Left lobe of liver (tissue), 2 donors: ENCODE measurements at regions not wholly inside any gene's neighbourhood (a gene's known extent, or its start where the extent isn't known, plus 50 kb on each side); places are given as distances from the start of the nearest gene placed in this dataset.

Experiments
- ATAC-seq: fragments of 200-7000 bp; cut with Tn5 transposase; one replicate; pipeline ENCODE4 v1.9.1; 2020; ENCODE audit warnings: mild to moderate bottlenecking, moderate library complexity
- DNase-seq: peaks from one replicate; pipeline ENCODE4 v3.0.0-alpha.2; 2020; ENCODE audit warnings: low spot score
- donor health status: DM: no; HTN: no; CAD: no; lungs with moderate emphysema.
- donor health status: DM: no; HTN: yes; CAD: no.

DNA sequence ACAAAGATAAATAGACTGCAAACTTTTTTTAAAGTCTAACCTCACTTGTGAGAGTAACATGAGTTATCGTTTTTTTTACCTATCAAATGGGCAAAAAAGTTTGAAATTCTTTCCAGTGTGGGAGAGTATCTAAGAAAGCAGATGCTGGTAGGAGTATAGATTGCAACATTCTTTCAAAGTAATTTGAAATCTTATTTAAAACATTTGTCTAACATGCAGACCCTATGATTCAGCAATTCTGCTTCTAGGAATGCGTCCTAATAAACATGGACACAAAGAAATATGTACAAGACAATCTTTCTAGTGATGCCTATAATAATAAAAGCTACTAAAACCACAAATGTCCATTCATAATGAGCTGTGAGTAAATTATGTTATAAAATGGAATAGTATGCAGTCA, 110.4 kb upstream of the TMCC3 start:
- ATAC-seq, result no peak

DNA sequence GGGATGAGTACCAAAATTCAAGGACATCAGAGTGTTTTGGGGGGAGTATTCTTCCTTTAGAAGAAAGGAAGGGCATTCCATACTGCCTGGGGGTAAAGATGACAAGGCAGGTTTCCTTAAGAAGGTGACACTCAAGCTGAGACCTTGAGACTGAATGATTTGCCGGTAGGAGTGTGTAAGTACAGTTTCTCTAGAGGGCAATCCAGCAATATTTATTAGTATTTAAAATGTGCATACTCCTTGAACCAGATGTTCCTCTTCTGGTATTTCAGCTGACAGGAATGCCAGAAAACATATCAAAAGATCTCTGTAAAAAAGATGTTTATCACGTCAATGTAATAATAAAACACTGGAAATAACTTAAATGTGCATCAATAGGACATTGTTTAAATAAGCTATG, 106.4 kb upstream of the TMCC3 start:
- ATAC-seq (no peak), DNase-seq (no peak)

More for the DNA sequence above, 110.4 kb upstream of the TMCC3 start:
- no peak for DNase-seq

DNA sequence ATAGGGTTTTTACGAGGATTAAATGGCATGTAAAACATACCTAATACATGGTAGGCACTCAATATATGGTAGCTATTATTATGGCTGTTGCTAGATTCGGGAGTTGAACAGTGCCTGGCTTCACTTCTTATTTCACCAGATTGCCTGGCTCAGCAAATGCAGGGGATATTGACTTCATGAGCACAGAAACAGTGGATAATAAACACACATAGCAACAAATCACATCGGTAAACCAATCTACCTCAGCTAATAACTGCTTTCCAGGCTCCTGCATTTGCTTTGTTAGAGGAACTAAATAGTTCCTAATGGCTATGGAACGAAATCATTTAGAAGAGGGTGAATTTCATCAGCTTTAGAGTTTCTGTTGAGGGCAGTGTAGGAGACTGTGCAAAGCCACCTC, 105.2 kb upstream of the TMCC3 start:
- ATAC-seq (no peak), DNase-seq (no peak)

DNA sequence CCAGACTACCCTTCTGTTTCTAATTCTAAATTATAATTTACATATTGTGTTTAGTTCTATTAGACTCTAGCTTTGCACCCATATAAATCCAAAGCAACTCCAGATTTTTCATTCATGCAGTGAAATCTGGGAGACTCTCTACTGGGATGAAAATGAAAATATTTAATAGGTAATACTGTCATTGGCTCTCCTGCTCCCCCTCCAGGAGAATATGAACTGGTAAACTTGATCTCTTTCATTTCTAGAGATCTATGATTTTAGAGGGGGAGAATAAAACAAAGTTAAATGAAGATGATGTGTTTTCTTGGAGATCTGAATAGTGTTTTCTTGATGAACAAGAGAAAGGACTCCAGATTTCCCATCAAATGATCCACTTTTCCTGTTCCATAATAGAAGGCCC, 104.3 kb upstream of the TMCC3 start:
- no peak for ATAC-seq

DNA sequence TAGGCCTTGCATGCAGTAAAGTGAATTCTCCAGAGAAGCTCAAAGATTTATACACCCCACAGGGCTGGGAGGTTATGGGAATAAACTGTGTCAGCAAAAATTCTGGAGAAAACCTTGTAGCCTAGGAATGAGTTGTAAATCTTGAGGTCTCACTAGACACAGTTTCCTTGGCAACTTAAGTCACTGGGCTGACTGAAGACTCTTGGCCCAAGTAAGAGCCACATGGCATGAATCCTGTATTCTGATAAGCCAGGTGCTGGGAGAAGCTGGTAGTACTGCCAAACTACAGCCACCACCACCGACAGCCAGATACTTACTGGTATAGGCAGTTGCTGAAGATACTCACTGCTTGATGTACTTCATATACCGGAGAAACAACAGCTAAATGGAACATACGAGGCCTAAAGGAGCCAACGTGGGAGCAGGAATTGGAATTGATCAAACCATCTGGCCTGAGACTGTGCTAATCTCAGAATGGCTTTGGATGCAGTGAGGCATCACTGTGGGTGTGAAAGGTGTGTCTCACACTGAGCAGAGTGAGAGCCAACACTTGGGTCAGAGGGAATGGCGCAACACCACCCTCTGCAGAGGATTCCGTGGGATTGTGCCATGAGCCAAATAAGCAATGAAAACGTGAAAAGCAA, 102.8 kb upstream of the TMCC3 start:
- DNase-seq, result peak; percentile 60

More for the DNA sequence above, 104.3 kb upstream of the TMCC3 start:
- no peak for DNase-seq

DNA sequence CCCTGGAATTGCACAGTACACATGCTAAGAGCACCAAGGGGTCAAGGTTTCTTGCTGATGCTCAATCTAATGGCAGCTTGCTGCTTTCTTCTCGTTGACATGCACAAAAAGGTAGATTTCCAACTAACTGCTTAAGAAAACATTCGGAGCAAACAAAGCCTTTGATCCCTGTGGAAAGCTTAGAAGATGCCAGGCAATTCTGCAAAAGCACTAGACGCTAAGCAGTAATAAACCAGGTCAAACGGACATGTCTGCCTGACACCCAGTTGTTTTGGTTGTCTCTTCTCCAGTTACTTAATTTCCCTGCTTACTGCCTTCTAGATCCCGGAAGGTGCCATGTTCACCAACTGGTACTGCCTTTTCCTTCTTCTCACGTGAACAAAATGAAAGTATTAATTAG, 100.5 kb upstream of the TMCC3 start:
- DNase-seq (no peak), ATAC-seq (no peak)

More for the DNA sequence above, 102.8 kb upstream of the TMCC3 start:
- ATAC-seq, result peak; percentile 96

DNA sequence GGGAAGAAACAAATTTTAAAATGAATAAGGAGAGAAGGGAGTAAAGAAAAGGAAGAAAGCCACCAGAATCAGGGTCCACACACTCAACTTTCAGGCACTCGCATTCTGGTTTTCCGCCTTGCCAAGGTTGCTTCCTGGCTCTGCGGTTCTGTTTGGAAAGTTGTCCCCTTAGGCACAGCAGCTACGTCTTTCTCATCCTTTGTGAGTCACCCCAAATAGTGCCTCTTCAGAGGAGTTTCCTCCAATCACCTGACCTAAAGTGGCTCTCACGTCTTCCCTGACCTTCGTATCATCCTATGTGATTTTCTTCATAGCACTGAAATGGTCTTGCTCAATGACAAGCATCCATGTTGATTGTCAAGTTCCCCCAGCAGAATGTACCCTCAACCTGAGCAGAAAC, 99.5 kb upstream of the TMCC3 start:
- ATAC-seq (no peak), DNase-seq (no peak)

DNA sequence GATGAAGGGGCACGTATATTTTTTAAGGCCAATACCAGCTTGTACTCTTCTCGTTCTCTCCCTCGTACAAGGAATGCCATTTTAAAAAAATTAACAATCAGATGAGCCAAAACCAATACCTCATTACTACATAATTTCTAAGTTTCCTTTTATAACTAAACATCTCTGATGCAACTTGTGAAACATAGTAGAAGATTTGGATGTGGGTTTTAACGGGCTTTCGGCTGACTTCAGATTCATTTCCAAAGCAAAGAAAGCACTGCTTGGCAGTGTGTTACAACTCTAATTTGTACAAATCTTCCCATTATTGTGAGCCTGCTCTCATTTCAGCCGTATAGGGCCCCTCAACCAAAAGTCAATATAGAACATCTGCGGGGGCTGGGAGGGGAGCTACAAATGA, 99.1 kb upstream of the TMCC3 start:
- ATAC-seq, result no peak
- no peak for DNase-seq

DNA sequence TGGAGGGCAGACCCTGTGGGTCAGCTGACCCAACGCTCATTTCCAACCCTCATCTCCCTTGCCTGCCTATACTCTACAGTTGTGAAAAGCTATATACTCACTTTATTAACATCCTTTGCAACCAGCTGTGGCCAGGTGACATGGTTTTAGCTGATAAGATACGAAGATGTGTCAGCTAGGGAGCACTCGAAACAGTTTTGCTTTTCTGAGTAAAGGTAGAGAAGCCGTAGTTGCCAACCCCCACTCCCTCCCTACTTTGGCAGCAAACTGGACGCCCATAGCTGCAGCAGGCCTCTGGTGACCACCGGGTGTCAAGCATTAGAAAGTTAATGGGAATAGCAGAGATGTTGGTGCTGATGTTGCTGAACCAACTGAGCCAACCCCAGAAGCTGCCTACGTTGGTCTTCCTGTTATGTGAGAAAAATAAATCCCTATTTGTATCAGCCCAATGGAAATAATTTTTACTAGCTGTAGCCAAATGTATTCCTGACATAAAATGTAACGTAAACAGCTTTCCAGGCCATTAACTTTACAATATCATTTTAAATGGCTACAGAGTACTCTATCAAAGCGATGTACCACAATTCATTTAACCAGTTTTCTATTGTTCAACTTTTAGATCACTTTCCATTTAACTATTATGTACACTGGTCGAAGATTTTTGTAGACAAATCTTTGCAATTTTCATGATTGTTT, 98.5 kb upstream of the TMCC3 start:
- ATAC-seq (no peak), DNase-seq (no peak)

DNA sequence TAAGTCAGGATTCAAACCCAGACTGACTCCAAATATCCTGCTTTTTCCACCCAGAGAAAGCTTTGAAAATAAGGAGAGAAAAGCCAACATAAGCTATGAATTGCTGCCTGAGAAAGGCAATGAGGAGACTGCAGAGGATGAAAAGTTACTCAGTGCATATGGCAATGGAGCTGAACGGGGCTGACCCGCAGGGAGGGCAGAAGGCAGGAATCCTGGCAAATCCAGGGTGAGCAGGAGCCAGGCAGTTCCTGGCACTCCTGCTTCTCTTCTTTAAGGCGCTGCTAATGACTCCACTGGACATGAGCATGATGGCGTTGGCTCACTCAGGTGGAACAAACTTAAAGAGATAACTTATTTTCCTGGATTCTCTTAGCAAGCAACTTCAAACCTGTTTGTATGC, 95.2 kb upstream of the TMCC3 start:
- ATAC-seq (no peak), DNase-seq (no peak)

DNA sequence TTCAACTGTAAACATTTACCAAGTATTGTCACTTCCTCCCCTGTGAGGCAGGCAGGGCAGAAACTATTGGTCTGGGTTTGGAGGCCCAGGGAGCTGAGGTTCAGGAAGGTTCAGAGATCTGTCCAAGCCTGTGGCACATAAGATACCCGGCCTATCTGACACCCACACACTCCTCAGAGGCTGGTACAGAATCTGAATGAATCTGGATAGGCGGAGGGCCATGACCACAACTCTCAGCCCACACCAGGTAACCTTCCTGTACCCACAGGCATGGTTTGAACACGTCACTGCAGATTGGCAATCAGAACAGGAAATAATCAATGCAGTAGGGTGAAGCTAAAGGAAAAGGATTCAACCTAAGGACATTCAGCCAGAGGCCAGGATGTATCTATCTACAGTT, 92.8 kb upstream of the TMCC3 start:
- DNase-seq (no peak), ATAC-seq (no peak)

DNA sequence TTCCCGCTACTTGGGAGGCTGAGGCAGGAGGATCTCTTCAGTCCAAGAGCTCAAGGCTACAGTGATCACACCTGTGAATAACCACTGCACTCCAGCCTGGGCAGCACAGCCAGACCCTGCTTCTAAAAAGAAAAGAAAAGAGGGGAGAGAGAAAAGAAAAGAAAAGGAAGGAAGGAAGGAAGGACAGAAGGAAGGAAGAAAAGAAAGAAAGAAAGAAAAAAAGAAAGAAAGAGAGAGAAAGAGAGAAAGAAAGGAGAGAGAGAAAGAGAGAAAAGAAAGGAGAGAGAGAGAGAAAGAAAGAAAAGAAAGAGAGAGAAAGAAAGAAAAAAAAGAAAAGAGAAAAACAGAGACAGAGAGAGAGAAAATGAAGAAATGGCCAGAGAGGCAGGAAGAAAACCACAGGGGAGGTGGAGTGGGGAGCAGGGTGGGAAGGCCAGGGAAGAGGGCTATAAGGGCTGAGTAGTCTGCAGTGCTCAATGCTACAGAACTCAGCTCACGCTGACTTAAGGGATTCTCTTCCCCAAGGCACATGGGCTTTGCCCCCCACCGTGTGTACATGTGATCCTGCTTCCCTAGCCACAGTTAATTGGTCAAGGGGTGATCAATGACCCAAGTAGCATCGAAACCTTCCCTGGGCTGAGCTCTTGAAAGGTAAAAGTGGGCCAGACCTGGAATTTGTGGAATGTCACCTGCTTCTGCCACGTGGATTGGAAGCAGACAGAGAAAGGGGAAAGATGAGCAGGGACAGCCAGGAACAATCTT, 90.4 kb upstream of the TMCC3 start:
- DNase-seq (no peak), ATAC-seq (no peak)

DNA sequence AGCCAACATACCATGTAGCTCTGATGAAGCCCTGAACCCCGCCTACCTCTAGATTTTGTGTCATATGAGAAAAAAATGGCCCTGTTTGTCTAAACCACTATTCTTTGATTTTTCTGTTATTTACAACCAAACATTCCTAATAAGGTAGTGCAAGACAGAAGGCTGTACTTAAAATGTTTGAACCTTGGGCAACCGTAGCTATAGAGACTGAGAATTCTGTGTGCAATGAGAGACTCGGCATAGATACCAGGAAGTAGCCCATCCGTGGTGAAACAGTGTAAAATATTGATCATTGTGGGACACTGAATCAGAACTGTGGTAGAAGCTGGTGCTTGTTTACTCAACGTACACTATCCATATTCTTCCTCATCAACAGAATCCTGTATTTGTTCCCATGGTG, 86.5 kb upstream of the TMCC3 start:
- DNase-seq (no peak), ATAC-seq (no peak)

DNA sequence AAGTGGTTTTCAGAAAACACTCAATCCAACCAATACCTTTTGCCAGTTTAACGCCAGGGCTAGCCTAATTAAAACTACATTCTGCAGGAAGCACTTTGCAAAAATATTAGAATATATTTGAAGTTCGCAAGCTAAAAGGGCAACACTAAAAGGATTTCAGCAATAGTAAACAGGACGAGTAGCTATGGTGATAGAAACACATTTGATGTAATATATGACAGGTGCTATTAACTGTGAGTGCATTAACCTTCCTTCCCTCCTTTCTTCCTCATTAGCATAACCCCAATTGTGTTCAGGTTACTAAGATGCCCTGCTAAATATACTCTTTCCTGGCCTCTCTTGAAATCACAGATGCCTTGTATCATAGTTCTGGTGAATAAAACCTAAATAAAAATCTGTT, 85.6 kb upstream of the TMCC3 start:
- ATAC-seq (no peak), DNase-seq (no peak)

DNA sequence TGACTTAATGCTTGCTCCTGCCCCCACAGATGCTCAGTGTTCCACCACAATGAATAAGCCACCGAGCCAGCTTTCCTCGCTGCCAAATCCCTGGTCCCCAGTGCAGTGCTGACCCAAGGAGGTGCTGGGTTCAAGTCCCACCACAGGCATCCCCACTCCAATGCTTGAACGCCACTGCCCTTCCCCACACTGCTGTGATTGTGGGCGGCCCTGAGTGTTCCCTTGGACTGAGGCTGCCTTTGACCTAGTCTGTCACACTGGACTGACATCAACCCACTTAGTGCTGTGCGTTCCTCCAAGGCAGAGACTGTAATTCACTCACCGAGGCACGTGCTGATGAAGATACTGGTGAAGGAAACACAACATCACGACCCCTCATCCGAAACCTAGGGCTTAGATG, 83.4 kb upstream of the TMCC3 start:
- no peak for ATAC-seq

DNA sequence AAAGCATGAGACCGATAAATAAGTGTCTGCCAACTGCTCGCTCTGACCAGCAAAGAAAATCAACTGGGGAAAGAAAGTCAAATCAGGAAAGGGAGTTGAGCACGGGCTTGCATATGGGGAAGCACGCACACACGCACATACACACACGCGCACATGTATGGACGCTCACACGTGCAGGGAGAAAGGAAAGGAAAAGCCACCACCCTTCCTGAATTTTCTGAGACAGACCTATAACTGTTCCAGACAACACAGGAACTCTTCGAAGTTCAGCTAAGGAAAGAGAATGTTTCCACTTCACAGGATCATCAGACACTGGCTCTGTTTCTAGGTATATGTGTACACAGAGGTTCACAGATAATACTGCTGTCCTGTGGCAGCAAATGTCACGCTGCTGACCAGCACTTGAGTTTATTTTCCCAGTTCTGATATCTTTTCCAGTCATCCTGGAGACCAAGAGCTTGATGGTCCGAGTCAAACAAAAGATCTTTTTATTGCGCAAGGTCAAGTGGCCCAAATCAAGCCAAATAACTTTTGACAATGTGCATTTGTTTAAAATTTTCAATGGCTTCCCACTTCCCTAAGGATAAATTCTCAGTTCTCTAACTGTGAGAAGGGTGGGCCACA, 82.1 kb upstream of the TMCC3 start:
- ATAC-seq (no peak), DNase-seq (no peak)

More for the DNA sequence above, 83.4 kb upstream of the TMCC3 start:
- DNase-seq, result no peak

DNA sequence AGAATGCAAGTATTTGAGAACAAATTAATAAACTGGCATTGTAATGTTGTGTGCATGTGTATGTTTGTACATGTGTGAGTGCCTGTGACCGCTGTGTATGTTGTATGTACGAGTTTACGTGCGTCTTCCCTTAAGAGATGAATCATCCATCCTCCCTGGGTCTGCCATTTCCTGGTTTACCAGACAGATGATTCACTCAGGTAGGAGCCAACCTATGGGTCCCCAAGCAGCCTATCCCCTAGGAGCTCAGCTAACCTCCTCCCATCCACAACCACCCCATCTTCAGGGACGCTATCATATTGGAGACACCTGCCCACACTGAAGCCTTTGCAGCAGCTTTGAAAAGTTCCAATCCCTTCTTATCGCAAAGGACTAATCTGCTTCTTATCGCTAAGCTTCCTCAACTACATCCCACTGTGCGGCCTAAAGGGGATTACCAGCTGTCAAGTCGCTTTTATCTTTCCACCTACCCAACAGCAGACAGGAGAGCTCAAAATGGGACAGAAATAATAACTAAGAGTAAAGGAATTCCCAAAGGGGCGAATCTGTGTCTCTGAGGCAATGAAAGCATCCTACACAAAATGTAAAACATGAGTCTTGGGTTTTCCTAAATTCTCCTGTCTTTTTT, 81.5 kb upstream of the TMCC3 start:
- DNase-seq, result no peak
- ATAC-seq, result no peak

DNA sequence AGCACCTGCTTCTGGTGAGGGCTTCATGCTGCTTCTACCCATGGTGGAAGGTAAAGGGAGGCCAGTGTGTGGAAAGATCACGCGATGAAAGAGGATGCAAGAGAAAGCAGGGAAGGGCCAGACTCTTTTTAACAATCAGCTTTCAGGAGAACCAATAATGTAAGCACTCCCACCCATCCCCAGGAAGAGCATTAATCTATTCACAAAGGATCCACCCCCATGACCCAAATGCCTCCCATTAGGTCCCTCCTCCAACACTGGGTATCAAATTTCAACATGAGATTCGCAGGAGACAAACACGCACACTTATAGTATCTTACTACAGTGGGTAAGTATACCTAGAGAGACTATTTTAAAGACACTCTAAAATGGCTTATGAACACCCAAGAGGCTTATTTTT, 80.5 kb upstream of the TMCC3 start:
- DNase-seq (no peak), ATAC-seq (no peak)

DNA sequence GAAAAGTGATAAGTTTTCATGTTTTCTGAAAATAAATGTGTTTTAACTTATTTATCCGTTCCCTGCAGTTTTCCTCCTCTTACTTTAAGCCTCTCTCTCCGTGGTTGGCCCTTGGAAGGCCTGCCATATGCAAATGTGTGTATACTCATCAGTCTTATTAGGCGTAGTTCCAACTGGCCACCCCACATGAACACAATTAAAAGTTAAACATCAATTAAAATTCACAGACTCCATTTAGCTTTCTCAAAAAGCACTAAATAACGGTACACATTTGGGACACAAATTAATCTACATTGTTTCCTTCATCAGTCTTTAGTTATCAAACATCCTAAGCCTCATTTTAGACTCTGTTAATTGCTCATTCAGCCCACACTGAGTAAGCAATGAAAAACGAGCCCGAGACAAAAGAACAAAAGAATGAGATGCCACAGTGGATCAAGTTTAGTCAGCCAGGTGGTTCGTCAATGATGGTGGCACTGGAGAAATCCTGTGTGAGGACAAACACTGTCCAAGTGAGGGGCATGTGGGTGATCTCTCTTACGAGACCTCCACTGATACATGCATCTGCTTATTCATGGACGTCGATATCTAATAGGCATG, 76.0 kb upstream of the TMCC3 start:
- no peak for ATAC-seq

DNA sequence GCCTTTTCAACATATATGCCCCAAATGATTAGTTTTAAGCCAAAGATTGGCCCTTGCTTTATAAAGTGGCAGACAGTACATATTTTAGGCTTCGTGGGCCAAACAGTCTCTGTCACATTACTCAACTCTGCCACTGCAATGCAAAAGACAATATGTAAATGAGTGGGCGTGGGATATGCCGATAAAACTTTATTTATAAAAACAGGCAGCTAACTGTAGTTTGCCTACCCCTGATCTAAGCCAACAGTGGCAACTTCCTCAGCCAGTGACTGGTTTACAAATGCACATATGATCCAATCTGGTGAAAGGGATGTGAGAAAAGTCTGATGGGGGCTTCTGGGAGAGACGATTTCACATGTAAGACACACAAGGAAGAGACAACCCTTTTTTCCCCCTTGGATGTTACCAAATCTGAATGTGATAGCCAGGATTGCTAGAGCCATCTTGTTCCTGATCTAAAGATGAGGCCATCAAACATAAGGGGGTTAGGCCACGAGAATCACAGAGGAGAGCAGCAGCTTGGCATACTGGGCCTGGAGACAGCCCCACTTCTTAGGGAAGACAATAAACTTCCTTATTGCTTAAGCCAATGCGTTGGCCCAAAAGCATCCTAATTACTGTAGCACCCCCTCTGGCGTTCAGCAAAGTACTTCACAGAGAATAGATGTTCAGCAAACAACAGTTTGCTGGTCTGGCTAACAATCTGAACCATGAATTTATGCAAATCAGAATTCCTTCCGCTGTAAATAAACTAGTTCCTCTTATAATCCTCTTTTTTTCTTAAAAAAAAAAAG, 75.2 kb upstream of the TMCC3 start:
- ATAC-seq (peak; percentile 72), DNase-seq (no peak)

More for the DNA sequence above, 76.0 kb upstream of the TMCC3 start:
- DNase-seq, result no peak
